ENCODE measurements at regions not wholly inside any gene's neighbourhood (a gene's known extent, or its start where the extent isn't known, plus 50 kb on each side); places are given as distances from the start of the nearest gene placed in this dataset.
"Not testable (repeated sequence)": the region's sequence is repeated elsewhere in the genome, so short reads cannot be mapped to it uniquely, and the experiment has no call there.

- H3K4me3 ChIP-seq (ENCODE audit: low read depth, low read length); DNase-seq (ENCODE audit: low read depth): not testable (repeated sequence)
These were observed 124.2 kb upstream of the NBPF26 start for GRCh38 chr1:120599511-120599910.

GRCh38 chr1:120600442-120601041, 123.2 kb upstream of the NBPF26 start:
- DNase-seq (ENCODE audit: low read depth), result not testable (repeated sequence)

GRCh38 chr1:120607882-120608281, 115.9 kb upstream of the NBPF26 start:
- not testable (repeated sequence) for DNase-seq (ENCODE audit: low read depth); H3K4me3 ChIP-seq (ENCODE audit: low read depth, low read length)

More at GRCh38 chr1:120600442-120601041, 123.2 kb upstream of the NBPF26 start:
- H3K4me3 ChIP-seq (ENCODE audit: low read depth, low read length), result not testable (repeated sequence)

GRCh38 chr1:120608314-120609014, 115.3 kb upstream of the NBPF26 start:
- not testable (repeated sequence) for DNase-seq (ENCODE audit: low read depth); H3K4me3 ChIP-seq (ENCODE audit: low read depth, low read length)

- not testable (repeated sequence) for DNase-seq (ENCODE audit: low read depth); H3K4me3 ChIP-seq (ENCODE audit: low read depth, low read length)
These were observed 114.7 kb upstream of the NBPF26 start for GRCh38 chr1:120609015-120609573.

- H3K4me3 ChIP-seq (ENCODE audit: low read depth, low read length); DNase-seq (ENCODE audit: low read depth): not testable (repeated sequence)
These were observed 113.9 kb upstream of the NBPF26 start for GRCh38 chr1:120609834-120610233.

GRCh38 chr1:120614931-120615639, 108.7 kb upstream of the NBPF26 start:
- DNase-seq (ENCODE audit: low read depth); H3K4me3 ChIP-seq (ENCODE audit: low read depth, low read length): not testable (repeated sequence)

- not testable (repeated sequence) for DNase-seq (ENCODE audit: low read depth); H3K4me3 ChIP-seq (ENCODE audit: low read depth, low read length)
These were observed 106.3 kb upstream of the NBPF26 start for GRCh38 chr1:120617493-120617892.

- DNase-seq (ENCODE audit: low read depth); H3K4me3 ChIP-seq (ENCODE audit: low read depth, low read length): not testable (repeated sequence)
These were observed 103.7 kb upstream of the NBPF26 start for GRCh38 chr1:120619867-120620692.

- H3K4me3 ChIP-seq (ENCODE audit: low read depth, low read length); DNase-seq (ENCODE audit: low read depth): not testable (repeated sequence)
These were observed 103.1 kb upstream of the NBPF26 start for GRCh38 chr1:120620693-120620969.

- H3K4me3 ChIP-seq (ENCODE audit: low read depth, low read length); DNase-seq (ENCODE audit: low read depth): not testable (repeated sequence)
These were observed 102.5 kb upstream of the NBPF26 start for GRCh38 chr1:120621278-120621677.

GRCh38 chr1:120623539-120623938, 100.2 kb upstream of the NBPF26 start:
- not testable (repeated sequence) for H3K4me3 ChIP-seq (ENCODE audit: low read depth, low read length); DNase-seq (ENCODE audit: low read depth)

GRCh38 chr1:120624565-120625064, 99.1 kb upstream of the NBPF26 start:
- H3K4me3 ChIP-seq (ENCODE audit: low read depth, low read length); DNase-seq (ENCODE audit: low read depth): not testable (repeated sequence)

GRCh38 chr1:120629832-120630455, 93.8 kb upstream of the NBPF26 start:
- not testable (repeated sequence) for DNase-seq (ENCODE audit: low read depth); H3K4me3 ChIP-seq (ENCODE audit: low read depth, low read length)

GRCh38 chr1:120634816-120635806, 88.6 kb upstream of the NBPF26 start:
- not testable (repeated sequence) for H3K4me3 ChIP-seq (ENCODE audit: low read depth, low read length)

GRCh38 chr1:120640261-120641013, 83.3 kb upstream of the NBPF26 start:
- DNase-seq (ENCODE audit: low read depth); H3K4me3 ChIP-seq (ENCODE audit: low read depth, low read length): not testable (repeated sequence)

More at GRCh38 chr1:120634816-120635806, 88.6 kb upstream of the NBPF26 start:
- not testable (repeated sequence) for DNase-seq (ENCODE audit: low read depth)
